SU-DHL-6 (cell line): ENCODE measurements at regions not wholly inside any gene's neighbourhood (a gene's known extent, or its start where the extent isn't known, plus 50 kb on each side); places are given as distances from the start of the nearest gene placed in this dataset.

Experiments
- EZH2phosphoT487 ChIP-seq: fragments of 200-600 bp; sonication (generic), shearing (Covaris generic); conservative IDR thresholded peaks from 2 replicates; pipeline ENCODE4 v1.6.1; 2018; ENCODE audit warnings: mild to moderate bottlenecking, antibody characterized with exemption, low read length, moderate library complexity, mixed read lengths
- TF ChIP-seq, protein P1 (sequence below): fragments of 200-600 bp; sonication (generic); IDR thresholded peaks from one replicate; pipeline ENCODE4 v1.5.1; 2017; ENCODE audit warnings: antibody characterized with exemption, mild to moderate bottlenecking, low read length, moderate library complexity; ENCODE audit not compliant: insufficient read depth, poor library complexity, severe bottlenecking

- TF ChIP-seq, protein P1, sequence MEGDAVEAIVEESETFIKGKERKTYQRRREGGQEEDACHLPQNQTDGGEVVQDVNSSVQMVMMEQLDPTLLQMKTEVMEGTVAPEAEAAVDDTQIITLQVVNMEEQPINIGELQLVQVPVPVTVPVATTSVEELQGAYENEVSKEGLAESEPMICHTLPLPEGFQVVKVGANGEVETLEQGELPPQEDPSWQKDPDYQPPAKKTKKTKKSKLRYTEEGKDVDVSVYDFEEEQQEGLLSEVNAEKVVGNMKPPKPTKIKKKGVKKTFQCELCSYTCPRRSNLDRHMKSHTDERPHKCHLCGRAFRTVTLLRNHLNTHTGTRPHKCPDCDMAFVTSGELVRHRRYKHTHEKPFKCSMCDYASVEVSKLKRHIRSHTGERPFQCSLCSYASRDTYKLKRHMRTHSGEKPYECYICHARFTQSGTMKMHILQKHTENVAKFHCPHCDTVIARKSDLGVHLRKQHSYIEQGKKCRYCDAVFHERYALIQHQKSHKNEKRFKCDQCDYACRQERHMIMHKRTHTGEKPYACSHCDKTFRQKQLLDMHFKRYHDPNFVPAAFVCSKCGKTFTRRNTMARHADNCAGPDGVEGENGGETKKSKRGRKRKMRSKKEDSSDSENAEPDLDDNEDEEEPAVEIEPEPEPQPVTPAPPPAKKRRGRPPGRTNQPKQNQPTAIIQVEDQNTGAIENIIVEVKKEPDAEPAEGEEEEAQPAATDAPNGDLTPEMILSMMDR: no peak
- TF ChIP-seq EZH2phosphoT487: no peak
Measured at GRCh38 chr10:131735577-131735976, 165.2 kb upstream of the PPP2R2D start.
